ENCODE measurements at regions not wholly inside any gene's neighbourhood (a gene's known extent, or its start where the extent isn't known, plus 50 kb on each side); places are given as distances from the start of the nearest gene placed in this dataset.
"Not testable (repeated sequence)": the region's sequence is repeated elsewhere in the genome, so short reads cannot be mapped to it uniquely, and the experiment has no call there.

- no peak for DNase-seq (ENCODE audit: low spot score)
These were observed 56.1 kb downstream of the GPR85 start for GRCh38 chr7:113030489-113030888.

DNA sequence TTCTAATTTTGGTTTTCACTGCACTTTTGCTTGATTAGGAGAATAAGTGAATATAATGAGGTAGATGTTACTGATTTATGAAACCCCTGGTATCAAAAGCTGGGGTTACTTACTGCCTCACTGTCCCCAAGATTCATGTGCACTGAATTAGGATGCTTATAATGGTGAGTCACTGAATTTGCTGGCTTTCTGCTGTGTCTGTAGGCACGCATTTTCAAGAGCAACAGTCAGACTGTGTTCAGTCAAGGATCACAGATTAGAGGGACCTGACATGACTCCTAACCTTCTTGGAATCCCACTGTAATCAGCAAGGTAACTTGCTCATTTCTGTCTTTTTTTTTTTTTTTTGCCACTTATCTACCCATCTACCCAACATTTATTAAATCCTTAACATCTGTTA lies 59.7 kb downstream of the GPR85 start:
- no peak for DNase-seq (ENCODE audit: low spot score)

GRCh38 chr7:113017144-113017857 lies 69.3 kb downstream of the GPR85 start:
- not testable (repeated sequence) for DNase-seq (ENCODE audit: low spot score)

DNA sequence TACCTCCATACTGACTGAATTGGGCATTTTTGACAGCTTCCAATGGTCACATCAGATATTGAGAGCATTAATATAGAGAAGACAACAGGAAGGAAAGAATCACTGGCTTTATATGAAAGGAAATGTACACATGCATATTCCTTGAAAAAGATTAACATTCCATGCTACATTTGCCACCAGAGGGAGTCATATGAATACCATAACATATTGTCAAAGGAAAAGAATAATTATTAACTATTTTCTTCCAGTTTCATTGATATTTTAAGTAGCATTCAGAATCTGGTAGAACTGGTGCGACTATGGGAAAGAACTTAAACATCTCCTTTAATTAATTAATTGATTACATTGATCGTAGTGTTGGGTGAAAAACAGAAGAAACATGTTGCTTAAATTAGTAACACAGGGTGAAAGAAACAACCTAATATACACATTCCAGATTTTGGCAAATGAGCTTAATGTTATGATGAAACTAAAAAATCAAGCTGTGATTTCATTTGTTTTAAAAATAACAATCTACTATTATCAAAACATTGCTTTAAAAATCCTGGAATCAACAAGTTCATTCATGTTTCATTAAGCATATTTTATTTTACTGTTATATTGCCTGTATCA lies 71.5 kb downstream of the GPR85 start:
- DNase-seq (ENCODE audit: low spot score): no peak

DNA sequence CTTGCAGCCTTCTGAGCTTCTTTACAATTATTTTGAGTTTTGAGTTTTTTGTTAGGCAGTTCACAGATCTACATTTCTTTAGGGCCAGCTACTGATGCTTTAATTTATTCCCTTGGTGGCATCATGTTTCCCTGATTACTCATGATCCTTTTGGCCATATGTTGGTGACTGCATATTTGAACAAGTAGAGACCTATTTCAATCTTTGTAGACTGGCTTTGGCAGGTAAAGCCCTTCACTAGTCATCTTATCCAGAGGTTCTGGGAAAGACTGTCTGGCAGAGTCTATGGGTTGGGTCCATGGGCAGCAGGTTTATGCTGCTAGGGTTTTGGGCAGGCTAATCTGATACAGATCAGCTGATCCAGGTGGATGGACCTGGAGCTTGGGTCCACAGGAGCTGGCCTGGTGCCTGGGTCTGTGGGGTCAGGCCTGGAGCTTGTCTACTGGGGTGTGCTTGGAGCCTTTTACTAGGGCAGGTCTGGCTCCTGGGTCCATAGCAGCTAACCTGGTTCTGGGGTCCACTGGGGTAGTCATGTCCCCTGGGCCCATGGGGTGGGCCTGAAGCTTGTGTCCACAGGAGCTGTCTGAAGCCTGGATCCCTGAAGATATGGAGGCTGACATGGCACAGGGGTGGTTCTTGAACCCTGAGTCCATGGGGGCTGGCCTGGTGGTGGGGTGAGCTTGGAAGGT lies 72.7 kb downstream of the GPR85 start:
- DNase-seq (ENCODE audit: low spot score): no peak

DNA sequence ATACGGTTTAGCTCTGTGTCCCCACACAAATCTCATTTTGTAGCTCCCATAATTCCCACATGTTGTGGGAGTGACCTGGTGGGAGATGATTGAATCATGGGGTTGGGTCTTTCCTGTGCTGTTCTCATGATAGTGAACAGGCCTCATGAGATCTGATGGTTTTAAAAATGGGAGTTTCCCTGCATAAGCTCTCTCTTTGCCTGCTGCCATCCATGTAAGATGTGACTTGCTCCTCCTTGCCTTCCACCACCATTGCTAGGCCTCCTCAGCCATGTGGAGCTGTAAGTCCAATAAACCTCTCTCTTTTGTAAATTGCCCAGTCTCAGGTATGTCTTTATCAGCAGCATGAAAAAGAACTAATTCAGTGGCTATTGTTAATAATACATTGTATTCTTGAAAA lies 73.8 kb downstream of the GPR85 start:
- not testable (repeated sequence) for DNase-seq (ENCODE audit: low spot score)

DNA sequence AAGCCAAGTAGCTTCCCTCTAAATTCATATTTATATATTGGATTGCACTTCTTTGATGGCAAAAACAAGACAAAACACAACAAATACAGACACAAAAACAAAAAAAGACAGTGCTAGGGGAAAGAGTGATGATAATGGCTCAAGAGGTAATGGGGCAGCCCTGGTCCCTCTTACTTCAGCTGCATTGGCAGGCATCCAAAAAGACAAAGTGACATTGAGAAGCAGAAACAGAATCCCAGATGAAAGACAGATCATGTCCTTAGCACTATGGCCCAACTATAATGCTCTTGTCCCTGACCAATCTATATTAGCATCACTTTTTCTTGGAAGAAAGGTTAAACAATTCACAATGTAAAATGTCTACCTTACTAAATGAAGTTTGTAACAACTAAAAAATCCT lies 76.2 kb downstream of the GPR85 start:
- DNase-seq (ENCODE audit: low spot score): no peak

GRCh38 chr7:113008755-113009154 lies 77.9 kb downstream of the GPR85 start:
- DNase-seq (ENCODE audit: low spot score): no peak

DNA sequence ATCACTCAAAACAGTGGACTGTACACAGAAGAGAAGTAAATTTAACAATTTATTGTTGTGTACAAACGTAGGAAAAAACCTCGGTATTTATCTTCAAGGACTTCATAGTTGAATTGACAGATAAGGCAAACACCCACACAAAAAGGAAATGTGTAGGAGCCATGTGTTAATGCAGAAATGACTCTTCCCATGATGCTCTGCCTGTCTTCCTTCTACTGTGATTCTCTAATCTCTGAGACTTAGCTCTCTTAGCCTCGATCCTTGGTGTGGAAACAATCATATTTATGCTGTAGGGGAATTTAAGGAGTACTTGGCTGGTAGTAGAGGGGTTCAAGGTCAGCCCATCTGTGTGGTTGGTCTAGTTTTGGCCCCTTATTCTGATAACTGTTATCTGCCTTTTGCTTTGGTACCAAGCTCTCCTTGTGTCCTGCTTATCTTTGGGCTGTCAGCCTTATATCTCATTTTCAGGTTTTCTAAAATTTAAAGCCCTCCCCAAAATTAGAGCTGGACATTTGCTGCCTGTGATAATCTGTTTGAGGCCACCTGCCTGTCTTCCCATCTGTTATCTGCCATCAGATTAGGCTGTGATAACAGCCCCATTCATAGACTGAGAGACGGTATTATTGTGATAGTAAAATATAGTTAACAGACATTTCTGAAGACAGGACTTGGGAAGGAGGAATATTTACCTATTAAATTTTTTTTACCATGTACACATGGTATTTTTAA lies 81.7 kb downstream of the GPR85 start:
- no peak for DNase-seq (ENCODE audit: low spot score)

DNA sequence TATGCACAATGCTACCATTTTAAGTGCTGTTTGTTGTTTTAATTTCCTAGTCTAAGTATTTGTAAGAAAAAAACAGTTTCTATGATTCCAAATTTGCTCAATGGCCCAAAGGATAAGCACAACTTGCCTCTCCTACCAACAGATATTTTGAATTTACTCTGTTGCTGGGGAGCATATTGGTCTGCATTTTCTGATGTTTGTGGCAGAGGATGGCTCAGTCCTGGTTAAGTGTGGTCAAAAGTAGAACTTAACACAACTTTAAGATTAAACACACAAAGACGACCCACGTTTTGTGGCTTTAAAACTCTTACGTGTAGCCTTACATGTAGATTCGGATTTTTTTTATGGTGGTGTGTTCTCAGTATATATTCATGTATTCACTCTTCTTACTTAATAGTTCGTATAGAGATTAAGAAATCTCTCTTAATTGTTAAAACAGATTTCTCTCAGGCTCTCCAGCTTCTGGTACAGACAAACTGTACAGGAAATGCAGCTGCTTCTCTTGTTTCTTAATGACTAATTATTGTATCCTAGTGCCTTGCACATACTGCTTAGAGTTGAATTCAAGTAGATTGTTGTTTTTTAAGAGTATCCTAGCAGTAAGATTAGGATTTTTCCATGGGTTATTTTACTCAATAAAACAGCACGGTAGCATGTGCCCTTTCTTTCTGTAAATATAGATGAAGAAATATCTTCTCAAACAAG lies 86.2 kb downstream of the GPR85 start:
- no peak for DNase-seq (ENCODE audit: low spot score)

- DNase-seq (ENCODE audit: low spot score): no peak
These were observed 88.8 kb downstream of the GPR85 start for GRCh38 chr7:112997831-112998230.

DNA sequence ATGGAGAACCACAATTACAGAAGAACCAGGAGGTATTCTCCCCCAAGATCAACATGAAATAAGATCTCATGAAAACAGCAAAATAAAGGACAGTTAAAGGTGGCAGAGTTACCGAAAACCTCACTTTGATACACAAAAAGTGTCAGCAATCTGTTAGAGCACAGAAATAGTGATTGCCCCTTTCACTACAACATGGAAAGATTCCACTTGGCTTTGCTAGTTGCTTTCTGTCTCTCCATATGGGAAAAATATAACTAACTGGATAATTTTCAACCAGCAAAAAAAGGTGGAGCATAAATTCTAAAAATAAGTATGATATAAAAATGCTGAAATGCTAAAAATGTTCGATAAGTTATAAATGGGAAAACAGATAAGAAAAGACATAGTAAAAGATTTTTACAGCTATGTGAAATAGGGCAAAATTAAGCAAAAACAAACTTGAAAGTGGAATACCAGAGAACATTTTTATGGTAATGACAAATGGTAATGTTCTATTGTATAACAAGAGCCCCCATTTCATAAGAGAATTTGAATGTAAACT lies 90.2 kb downstream of the GPR85 start:
- DNase-seq (ENCODE audit: low spot score): no peak

GRCh38 chr7:112995059-112995824 lies 91.4 kb downstream of the GPR85 start:
- no peak for DNase-seq (ENCODE audit: low spot score)

DNA sequence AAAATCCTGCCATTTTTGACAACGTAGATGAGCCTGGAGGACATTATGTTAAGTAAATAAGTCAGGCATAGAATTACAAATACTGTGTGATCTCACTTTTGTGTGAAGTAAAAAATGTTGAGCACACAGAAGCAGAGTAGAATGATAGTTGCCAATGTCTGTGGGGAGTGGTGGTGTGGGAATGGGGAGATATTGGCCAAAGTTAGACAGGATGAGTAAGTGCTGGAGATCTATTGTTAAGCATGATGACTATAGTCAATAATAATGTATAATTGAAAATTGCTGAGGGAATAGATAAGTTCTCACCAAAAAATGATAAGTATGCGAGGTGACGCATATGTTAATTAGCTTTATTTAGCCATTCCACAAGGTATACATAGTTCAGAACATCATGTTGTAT lies 92.0 kb downstream of the GPR85 start:
- DNase-seq (ENCODE audit: low spot score): no peak

- no peak for DNase-seq (ENCODE audit: low spot score)
These were observed 96.0 kb downstream of the GPR85 start for GRCh38 chr7:112990624-112991023.

GRCh38 chr7:112989531-112989930 lies 97.1 kb downstream of the GPR85 start:
- DNase-seq (ENCODE audit: low spot score): no peak

GRCh38 chr7:112987171-112987570 lies 99.5 kb downstream of the GPR85 start:
- DNase-seq (ENCODE audit: low spot score): no peak

DNA sequence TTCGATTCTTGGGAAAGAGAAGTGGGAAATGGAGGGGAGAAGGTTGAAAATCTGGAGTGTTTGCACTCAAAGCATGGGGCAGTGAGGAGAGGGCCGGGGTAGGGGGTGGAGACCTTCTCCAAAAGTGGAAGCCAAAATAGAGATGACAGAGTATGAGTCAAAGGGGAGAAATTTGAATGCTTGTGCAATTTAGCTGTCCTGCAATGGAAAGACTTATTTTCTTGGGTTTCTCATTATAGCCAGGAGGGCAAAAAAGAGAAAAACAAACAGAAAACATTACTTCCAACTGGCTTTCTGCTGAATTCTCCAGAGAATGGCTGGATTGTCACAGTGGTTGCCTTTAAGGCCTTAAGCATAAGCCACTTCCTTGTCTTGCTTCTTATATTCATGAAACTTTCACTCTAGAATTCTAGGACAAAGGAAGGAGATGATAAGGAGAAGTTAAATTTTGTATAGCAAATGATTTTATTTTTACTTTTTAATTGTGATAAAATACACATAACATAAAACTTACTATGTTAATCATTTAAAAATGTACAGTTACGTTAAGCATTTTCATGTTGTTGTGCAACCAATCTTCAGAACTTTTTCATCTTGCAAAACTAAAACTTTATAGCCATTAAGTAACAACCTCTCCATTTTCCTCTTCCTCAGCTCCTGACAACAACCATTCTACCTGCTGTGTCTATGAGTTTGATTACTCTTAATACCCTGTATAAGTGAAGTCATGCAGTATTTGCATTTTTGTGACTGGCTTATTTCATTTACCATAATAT lies 100.2 kb downstream of the GPR85 start:
- no peak for DNase-seq (ENCODE audit: low spot score)

GRCh38 chr7:112985377-112985987 lies 101.1 kb downstream of the GPR85 start:
- DNase-seq (ENCODE audit: low spot score): no peak

All from activated CD4-positive, alpha-beta T cell treated with anti-CD3 and anti-CD28 coated beads, Interleukin-2, Interleukin-4, amounts not matched to agents 100 ng/mL and 50 ng/mL, durations not matched to agents 16 hours and 8 hours (primary cell).